ENCODE measurements at regions not wholly inside any gene's neighbourhood (a gene's known extent, or its start where the extent isn't known, plus 50 kb on each side); places are given as distances from the start of the nearest gene placed in this dataset.
A peak's percentile ranks its signal among the peaks of the same experiment; 100 is the strongest.

- no peak for DNase-seq
Observed at GRCh38 chr2:222058819-222059445, 239.9 kb downstream of the PAX3 start.

DNA sequence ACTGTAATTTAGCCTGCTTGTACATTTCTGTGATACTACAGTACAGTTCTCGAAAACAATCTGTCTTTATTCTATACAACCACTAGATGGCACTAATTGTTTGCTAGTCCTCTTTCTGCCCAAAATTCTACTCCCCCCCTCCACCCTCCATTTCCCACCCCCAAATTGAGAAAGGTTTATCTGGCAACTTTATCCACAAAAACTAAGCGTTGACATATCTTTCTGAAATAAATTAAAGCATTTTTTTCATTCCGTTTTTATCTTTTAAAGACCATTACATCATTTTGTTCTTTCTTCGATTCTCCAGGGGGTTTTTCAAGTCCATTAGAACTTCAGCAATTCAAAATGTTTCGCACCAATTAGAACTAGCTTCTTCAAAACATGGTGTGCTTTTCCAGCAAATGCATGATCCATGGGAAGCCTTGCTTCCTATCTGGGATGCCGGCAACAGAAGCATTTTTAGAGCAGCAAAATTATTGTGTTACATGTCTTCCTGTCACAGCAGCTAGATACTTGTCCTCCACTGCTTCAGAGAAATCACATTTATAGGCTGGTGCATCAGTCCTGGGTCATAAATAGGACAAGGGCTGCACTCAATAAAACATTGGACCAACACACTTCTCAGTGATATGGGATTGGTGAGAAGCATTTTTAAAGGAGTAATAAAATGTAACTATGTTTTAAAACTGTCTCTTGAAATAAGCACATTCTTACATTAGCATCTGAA, 241.3 kb downstream of the PAX3 start:
- DNase-seq: peak; percentile 1

DNA sequence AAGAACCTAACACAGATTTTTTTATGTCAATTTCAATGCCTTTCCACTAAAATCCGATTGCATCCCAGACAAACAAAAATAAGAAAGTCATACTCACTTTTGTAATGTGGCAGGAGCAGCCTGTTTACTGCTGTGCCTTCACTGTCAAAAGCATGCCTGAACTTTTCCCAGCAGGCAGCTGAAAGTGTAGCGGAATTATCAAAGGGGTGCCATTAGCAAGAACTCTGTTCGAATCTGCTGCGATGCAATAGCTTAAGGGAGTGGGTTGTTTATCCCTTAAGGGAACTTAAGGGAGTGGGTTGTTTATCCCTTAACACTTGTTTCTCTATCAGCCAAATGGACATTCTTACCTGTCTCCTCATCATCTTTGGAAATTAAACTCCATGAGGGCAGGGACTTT, 243.5 kb downstream of the PAX3 start:
- DNase-seq: no peak

- no peak for DNase-seq
Observed at GRCh38 chr2:222054813-222055212, 244.0 kb downstream of the PAX3 start.

DNA sequence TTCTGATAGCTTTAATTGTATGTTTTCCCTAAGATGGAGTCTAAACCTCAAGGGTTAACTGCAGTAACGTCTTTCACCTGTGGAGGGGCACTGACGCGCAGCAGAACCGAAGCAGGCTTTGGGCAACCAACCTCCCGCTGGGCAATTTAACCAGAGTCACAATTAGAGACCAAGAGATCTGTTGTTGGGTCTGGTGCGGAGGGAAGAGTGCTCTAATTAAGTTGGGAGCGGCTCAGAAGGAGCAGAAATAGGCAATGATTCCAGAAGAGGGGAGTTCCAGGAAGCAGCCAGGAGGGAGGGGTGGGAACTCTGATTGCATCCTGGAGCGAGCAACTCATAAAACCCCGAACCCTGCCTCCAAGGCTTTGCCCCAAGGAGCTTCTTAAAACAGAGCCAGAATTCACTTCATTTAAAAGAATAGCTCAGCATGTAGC, 245.8 kb downstream of the PAX3 start:
- DNase-seq: peak; percentile 4

- no peak for DNase-seq
Observed at GRCh38 chr2:222050981-222051380, 247.8 kb downstream of the PAX3 start.

GRCh38 chr2:222049946-222050345, 248.9 kb downstream of the PAX3 start:
- DNase-seq: no peak

DNA sequence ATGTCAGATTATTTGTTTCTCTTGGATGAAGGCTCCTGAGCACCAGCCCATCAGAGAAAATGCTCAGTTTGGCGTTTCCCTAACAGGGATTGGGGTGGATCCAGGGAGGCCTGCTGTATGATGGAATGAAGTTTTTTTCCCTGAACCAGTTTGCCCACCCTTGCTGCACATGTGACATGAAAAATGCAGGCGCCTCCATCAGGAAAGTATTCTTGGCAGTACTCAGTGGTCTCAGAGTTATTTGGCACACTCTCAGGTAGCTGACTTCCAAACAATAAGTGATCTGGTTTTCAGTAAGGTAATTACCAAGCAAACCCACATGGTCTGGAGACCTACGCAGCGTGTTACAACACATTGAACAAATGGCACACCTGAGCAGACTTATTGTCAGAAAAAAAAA, 254.9 kb downstream of the PAX3 start:
- DNase-seq: no peak

- no peak for DNase-seq
Observed at GRCh38 chr2:222042666-222043065, 256.1 kb downstream of the PAX3 start.

GRCh38 chr2:222040333-222040732, 258.5 kb downstream of the PAX3 start:
- no peak for DNase-seq

GRCh38 chr2:222039821-222040220, 259.0 kb downstream of the PAX3 start:
- no peak for DNase-seq

GRCh38 chr2:222038067-222038802, 260.6 kb downstream of the PAX3 start:
- no peak for DNase-seq

- no peak for DNase-seq
Observed at GRCh38 chr2:222037211-222037610, 261.6 kb downstream of the PAX3 start.

DNA sequence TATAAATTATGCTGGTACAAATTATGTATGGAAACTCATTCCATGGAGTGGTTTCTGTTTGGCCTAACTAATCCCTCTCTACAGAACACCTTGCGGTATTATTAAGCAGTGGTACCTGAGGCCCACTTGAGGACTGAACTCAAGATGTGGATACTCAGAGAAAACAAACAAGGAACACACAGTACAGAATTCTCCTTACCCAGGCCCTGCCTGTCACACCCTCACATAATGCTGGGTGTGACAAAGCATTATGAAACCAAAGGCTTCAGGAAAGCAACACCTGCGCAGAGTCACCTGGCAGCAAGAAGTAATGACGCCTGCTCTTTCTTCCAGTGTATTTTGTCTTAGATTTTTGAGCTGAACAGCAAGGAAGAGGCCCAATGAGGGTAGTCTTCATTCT, 264.7 kb downstream of the PAX3 start:
- no peak for DNase-seq

- no peak for DNase-seq
Observed at GRCh38 chr2:222033541-222033940, 265.3 kb downstream of the PAX3 start.

DNA sequence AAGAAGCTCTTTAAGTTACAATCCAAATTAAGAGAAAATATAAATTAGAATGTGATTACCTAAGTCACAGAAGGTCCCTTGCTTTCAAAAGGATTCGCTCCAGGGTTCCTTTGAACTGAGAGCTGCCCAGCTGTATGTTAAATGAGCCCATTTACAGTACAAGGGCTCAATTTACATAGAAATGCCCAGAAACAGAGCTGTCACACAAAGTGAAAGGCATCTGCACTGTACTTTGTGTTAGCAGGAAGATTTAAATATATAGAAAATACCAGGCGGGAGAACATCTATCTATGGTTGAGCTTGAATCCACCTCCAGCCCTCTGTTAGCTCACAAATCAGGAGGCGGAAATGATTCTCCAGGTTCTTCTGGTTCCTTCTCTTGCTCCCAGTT, 272.9 kb downstream of the PAX3 start:
- peak; percentile 69 for DNase-seq

DNA sequence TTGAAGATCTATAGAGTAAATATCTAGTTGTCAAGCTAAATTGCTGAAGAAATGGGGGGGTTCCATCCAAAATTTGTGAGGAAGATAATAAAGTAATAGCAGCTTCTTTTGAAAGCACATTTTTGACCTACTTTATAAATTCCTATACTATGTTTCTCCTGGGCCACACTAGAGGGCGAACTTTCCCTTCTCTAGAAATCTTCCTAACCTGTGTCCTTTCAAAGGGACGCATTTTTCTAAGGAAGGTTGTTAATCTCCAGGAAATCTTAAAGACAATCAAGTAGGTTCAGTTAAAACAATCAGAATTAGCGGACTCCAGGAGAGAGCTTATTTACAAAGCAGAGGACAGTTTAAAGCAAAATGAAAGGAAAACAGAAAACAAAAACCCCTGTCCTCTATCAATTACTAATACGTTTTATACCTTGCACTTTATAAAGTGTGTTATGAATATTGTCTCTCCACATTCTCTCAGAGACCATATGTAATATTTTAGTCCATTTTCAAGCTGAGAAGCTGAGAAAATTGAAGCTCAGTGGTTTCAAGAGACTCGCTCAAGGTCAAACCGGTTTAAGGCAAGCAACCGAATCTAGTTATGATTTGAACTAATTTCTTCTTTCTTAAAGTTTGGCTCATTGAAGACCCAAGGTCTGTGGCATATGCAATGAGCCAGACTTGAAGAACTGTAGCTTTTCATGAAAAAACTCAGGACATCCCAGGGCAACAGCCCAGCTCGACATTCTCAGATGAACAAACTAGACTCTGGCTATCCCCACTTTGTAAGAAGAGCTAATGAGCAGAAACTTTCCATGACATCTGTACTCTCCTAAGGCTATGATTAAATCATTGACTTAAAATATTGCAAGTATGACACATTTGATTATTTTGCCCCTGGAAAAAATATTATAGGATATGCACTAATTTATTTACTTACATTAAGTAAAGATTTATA, 273.6 kb downstream of the PAX3 start:
- peak; percentile 11 for DNase-seq

DNA sequence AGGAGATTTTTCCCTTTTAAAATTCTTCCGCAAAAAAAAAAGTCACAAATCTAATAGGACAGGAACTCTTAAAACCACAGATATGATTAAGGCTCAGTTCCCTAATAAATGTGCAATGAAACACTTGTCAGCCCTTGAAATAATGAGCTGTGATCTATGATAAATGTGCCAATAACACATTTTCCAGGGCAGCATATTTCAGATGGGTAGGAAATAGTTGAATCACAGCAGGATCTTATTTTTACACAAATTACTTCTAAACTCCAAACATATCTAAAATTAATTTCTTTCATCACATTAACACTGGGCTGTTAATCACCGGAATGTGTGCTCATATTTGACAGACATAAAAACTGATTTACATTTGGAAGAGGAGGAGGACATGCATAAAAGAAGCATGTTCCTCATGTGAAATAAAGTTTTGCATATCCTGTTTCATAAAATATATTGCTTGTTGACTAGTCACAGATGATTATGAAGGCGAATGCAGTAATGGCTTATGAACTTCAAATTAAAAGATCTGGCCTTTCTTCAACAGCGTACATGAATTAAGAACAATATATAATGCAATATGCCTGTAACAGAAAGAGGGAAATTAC, 281.4 kb downstream of the PAX3 start:
- peak; percentile 27 for DNase-seq

GRCh38 chr2:222013889-222014288, 284.9 kb downstream of the PAX3 start:
- DNase-seq: no peak

- no peak for DNase-seq
Observed at GRCh38 chr2:222000326-222000725, 298.5 kb downstream of the PAX3 start.

GRCh38 chr2:221999717-222000116, 299.1 kb downstream of the PAX3 start:
- DNase-seq: no peak

DNA sequence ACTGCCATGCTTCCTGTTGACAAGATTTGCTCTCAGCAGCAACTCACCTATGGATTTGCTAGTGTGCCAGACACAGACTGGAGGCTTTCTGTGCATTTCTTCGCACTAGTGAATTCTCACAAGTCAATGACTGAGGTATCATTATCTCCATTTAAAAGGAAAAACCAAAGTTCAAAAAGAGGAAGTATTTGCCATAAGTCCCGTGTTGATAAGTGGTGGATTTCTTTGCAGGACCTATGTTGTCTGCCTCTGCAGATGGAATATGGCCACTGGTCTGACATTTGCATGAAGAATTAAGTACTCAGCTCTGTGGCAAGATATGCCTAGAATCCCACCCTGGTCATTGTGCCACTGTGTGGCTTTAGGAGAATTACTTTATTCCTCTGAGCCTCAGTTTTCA, 299.6 kb downstream of the PAX3 start:
- DNase-seq: no peak

GRCh38 chr2:221997683-221998082, 301.1 kb downstream of the PAX3 start:
- no peak for DNase-seq
